HG02981 (cell line): ENCODE measurements at regions not wholly inside any gene's neighbourhood (a gene's known extent, or its start where the extent isn't known, plus 50 kb on each side); places are given as distances from the start of the nearest gene placed in this dataset.

Experiments used
- ATAC-seq: cut with Tn5 transposase; IDR thresholded peaks from one replicate; pipeline ENCODE4 v1.9.1; 2021; ENCODE audit warnings: mild to moderate bottlenecking, moderate library complexity; ENCODE audit not compliant: unreplicated experiment

DNA sequence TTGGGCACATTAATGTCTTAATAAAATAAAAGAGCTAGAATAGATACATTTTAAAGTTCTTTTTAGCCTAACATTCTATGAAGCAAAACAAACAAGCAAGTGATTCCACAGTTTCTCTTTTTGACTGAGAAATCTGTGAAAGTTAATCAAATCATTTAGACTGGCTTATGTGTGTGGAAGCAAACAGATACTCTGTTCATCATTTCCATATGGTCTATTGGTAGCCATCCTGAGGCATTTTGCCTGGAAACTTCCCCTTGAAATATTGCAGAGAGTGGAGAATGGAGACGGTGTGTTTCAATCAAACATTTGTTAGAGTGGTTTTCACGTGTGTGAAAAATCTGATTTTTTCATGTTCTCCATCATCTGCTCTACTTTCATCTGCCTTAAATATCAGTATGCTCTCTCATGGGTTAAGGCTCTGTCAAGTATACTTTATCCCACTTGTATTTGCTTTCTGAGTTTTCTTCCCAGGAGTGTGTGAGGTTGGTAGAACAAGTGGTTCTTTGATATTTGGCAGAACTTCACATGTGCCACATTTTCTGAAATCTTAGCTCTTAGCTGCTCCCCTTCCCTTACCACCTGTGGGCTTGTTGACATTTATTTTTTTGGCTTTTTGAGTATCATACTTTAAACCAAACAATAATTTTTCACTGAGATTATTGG, 139.1 kb upstream of the PTGFR start:
- ATAC-seq, result no peak

DNA sequence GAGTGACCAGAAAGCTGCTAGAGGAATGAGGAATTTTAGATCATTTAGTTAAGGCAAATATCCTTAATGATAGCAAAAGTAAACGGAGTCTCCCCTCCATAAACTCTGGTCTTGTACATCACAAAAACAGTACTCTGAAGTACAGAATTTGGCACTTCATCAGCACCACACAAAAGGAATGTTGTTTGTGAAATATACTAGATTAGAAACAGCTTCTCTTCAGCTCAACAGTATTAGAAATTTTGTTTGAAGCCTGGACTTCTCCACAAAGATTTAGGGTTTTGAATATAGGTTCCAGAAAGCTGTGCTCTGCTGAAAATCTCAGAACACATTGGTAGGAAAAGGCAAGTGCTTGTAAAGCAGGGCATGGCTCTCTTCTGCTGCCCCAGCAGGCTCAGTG, 135.1 kb upstream of the PTGFR start:
- ATAC-seq, result no peak

DNA sequence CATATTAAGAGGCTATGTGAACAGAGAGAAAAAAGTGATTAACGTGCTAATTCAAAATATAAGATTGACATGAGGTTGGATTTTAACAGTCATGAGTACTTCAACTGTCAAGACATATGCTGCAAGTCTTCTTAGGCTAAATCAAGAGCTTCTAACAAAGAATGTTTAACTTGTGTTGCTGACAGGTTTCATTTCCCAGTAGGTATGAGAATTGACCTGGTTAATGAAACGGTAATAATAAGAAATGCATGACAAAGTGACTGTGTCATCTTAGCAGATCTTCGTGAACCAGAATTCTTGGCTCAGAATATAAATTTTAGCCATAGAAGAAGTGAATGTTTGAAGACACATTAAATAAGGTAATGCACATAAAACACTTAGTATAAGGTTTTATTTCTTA, 132.6 kb upstream of the PTGFR start:
- ATAC-seq, result no peak

DNA sequence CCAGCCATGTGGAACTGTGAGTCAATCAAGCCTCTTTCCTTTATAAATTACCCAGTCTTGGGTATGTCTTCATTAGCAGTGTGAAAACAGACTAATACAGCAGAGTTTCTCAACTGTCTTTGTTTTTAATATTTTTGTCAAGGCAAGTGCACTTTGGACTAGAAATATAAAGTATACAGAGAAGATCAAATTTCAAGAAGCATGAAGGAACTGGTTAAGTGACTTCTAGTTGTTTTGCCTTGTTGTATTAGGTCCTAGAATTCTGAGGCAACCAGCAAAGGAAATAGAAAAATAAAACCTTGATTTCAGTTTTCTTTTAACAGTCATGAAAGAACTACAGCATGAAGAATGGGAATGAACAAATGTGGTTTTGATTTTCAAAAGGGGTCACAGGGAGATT, 131.1 kb upstream of the PTGFR start:
- ATAC-seq, result no peak

DNA sequence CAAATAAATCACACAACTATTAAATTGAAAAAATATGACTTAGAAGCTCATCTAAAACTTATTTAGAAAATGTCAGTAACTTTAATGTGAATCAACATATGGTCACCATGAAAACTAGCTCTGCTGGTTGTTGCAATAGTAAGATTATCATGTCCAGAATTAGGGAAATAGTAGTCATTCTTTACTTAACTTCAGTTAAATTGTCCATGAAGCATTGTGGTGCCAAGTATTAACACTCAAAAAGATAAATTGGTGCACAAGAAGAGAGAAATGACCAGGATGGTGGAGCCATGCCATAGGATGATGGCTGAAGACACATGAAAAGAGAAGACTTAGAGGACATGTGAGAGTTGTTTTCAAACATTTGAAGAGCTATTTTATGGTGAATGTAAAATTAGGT, 130.2 kb upstream of the PTGFR start:
- no peak for ATAC-seq

DNA sequence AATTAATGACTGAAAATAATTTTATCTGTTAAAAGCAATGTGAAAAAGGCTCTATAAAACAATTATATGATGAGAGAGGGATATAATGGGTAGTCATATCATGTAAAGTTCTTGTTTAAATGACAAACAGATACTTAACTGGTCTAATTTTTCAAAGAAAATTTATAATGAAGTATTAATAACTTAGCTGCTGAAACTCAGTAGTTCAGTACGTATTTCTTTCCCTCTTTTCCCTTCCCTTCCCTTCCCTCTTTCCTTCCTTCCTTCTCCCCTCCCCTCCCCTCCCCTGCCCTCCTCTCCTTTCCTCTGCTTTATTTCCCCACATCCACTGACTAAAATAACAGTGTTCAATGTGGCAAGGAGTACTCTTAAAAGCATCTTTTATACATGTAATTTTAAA, 123.1 kb upstream of the PTGFR start:
- ATAC-seq, result no peak

DNA sequence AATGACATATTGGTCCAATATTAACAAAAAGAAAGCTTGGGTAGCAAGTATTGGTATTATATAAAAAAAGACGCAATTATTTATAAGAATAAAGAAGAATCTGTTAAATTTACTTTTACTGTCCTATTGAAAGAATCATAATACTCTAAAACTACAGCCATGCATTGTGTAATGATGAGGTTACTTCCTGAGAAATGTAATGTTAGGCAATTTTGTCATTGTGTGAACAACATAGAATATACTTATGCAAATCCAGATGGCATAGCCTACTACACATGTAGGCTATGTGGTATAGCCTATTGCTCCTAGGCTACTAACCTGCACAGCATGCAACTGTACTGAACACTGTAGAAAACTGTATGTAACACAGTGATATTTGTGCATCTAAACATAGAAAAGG, 121.2 kb upstream of the PTGFR start:
- no peak for ATAC-seq

DNA sequence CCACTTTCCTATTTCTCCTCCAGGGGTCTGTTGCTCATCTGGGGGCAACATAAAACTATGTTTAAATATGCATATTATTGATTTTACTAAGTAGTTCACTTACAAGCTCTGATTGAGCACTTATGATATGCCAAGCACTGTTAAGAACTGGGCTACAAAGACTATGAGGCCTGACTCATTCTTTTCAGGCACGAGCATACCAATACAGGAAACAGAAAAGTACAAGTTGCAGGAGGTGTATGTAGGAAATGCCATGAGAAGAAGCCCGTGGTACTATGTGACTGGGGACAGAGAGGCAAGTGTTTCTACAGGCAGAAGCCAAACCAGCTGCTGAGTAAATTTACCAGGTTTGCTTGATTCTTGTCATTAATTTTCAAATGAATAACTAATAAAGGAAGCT, 120.4 kb upstream of the PTGFR start:
- peak; percentile 71 for ATAC-seq

DNA sequence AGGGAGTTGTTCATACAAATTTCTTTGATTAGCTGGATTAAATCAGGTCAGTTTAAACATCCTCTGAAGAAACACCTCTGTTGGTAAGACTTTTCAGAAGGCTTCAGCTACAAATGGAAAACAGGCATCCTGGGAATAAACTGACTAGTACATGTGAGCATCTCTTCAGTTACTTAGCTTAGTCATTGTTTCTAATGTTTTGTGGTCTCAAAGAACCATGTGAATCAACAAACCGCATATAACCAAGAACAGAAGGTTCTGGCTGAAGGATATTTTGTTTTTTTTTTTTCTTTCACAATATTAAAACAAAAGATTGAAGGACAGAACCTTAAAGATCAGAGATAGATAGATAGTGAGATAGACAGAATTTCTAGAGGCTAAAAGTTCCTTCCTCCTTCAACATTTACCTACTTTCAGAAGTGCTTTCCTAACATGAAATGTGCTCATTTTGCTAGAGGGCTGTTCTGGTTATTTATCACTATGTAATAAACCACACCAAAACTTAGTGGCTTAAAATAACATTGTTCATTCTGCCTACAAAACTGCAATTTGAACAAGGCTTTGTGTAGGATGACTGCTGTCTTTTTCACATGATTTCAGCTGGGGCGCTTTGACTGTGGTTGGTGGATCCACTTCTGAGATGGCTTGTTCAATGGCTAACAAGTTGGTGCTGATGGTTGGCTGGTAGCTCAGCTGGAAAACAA, 119.8 kb upstream of the PTGFR start:
- peak; percentile 67 for ATAC-seq

DNA sequence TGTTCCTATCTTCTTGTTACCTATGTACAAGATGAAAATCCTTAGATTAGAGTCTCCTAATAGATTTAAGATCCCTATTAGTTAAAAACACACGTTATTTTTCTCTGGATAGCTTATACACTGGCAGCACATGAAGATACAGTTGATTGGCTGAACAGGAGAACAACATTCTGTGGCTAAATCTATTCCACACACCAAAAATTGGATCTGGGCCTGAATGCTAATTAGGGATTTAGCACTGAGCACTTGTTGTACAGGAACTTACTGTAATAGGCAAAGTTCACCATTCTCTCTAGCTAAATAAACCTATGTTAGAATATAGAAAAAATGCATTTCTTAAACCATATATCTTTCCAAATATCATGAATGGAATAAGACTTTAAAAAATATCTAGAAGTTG, 117.1 kb upstream of the PTGFR start:
- no peak for ATAC-seq

DNA sequence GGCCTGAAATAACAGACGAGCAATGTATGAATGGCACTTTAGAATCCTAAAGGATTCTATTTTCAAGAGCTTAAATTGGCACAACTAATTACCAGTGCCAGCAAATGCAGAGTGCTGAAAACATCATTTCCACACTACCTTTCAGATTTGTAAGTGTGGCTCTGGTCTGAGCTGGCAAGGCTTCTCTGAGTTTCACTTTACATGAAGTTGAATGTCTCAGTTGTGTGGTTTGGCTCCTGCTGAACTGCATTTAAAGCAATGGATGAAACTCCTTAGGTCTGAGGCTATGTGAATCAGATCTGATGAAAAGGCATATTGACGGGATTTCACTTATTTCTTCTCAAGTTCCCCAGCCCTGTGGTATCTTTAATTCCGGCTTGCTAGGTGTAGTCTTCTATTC, 114.8 kb upstream of the PTGFR start:
- no peak for ATAC-seq

DNA sequence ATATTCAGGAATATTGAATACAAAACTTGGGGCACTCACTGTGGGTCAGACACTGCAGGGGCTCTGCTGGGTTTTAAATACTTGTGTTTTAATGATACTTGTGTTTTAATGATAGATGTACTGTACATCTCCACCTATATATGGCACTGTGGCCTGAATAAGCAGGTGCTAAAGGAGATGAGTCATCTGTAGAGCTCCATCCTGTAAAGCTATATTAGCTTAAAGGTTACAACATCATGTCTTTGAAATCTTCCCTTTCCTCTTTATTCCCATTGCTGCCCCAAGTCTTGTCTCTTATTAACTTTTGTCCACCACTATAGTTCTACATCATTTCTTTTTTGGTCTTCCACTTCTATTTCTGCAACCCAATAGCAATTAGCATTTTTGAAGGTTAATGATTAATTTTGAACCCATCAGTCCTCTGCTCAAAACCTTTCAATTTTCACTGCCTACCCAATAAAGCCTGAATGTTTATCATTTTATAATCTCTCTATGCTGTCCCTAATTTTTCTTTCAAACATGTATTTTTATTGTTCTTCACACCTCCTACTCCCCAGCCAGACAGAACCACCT, 113.3 kb upstream of the PTGFR start:
- peak; percentile 95 for ATAC-seq

DNA sequence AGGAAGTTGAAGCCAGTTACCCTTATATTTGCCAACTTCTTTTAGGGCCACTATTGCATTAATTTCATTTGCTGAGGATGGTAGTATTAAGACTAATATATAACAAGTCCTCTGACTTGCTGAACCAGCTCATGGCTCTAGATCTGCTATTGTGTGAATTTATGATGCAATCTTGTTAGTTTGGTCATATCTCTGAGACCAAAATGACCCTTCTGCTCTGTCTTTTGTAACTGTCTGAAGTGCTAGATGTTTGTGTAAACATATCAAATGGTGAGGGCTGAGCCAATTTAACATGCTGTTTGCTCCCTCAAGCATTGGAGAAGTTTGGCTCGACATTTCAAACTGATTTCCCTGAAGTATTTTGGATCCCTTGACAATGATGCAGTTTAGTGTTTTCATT, 106.9 kb upstream of the PTGFR start:
- no peak for ATAC-seq

DNA sequence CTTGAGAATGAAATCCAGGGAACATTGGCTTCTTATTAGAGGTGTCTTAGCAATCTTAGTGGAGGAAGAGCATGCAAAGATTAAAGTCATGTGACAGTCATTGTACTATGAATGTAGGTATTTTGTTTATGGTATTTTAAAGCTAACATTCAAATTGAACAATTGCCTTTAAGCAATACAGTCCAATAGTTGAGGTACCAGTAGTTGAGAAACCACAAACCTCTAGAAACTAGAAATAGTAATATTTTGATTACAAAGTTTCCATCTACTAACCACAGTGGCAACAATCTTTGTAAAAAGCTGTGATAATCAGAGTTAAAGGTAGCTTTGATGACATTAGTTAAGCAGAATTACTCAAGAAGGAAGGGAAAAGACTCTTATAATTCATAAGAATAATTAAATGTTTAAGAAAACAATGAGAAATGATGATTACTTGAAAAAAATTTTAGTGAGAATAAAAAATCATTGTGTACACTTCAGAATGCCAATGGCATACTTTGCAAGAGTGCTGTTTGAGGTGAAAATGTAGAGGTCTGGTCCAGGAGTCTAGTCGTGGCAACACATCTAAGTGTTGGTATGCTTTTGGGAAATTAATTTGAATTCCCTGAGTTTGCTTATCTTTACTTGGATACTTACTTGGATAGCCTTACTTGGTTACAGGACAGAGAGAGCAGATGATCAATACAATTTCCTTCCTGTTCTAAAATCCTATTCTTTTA, 104.9 kb upstream of the PTGFR start:
- ATAC-seq, result peak; percentile 97

DNA sequence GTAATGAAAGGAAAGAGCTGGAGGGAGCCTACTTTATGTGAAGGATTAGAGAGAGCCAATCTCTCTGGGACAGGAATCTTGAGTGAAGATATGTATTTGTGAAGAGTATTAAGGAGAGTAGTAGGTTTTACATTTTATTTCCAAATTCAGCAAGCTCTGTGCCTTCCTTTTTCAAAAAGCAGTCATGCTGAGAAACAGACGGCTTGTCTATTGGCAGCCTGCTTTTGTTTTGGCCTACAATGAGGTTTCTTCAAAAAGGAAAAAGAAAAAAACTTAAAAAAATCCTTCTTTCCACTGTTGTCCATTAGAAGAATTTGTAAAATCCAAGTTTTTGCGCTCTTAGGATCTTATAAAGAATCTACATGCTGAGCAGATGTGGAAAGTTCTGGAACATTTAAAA, 103.6 kb upstream of the PTGFR start:
- no peak for ATAC-seq

DNA sequence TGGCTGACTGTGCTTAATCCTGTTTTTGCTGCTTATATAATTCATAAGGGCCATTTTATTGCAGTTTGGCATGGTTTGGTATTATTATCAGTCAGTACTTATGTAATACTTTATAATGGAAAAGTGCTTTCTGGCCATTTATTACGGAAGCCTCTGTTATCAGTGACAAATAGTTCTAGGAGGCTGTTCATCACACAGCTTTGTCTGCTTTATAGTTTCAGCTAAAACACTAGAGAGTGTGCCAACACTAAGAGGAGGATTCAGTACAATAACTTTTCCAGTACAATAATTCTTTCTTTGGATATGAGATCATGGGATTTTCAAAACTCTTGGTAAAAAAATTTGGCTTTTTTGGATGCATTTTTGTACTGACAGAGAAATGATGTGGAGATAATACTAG, 102.9 kb upstream of the PTGFR start:
- no peak for ATAC-seq

DNA sequence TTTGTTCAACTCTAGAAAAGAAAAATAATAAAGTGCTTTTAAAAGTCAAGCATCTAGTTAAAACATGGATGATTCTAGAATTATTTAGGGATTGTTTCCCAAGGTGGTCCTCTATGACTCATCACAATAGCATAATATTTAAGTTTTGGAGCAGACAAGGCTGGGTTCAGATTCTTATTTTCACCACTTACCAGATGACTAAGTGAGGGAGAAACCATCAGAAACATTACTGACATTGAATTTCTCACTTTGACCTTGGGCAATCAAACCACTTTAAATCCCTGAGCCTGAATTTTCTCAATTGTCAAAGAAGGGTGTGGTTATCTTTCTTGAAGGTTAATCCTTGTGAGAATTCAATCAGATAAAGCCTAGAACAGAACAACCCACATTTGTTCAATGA, 102.5 kb upstream of the PTGFR start:
- no peak for ATAC-seq

DNA sequence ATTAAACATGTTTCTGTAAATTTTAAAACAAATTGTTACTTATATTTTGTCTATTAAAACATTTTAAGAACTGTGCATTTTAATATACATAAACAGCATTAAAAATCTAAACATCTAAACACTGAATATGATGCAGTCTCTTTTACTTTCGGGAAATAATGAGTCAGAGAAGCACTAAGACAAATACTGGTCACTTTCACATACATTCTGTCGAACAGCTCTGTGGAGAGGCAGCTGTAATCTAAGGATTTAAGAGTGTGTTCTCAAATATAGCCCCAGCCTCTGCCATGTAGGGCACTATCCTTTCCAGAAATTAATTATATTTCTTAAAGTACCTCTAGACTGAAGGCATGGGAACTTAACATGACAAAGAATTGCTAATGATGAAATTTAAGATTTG, 89.6 kb upstream of the PTGFR start:
- no peak for ATAC-seq

DNA sequence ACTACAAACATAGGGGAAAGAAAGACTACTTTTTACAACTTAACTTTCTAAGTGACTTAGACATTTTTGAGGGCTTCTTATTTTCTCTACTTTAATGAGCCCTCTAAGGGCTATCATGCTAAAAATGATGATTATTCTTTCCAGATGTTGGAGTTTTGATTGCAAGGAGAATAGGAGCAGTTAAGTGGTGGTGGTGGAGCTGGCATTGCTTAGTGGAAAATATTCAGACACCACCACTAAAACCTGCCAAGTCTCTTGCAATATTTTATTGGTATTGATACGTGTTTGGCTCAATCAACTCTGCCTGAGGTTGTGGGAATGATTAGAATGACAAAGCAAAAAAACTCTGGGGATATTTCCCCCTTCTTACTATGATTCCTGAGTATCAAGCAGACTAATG, 82.6 kb upstream of the PTGFR start:
- no peak for ATAC-seq

DNA sequence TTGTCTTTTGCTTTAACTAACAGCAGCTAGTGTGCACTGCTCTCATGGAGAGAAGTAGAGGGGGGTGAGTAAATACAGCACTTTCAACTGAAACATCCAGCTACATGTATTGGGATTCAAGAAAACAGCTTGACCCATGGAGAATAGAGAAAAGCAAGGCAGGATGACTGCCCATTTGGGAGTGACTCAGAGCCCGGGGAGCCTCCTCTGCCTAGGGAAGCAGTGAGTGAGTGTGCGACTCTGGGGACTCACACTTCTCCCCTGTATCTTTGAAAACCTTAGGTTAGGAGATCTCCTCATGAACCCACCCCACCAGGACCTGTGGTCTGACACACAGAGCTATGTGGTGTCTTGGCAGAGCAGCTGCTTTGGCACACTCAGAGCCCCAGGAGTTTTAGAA, 82.0 kb upstream of the PTGFR start:
- no peak for ATAC-seq

DNA sequence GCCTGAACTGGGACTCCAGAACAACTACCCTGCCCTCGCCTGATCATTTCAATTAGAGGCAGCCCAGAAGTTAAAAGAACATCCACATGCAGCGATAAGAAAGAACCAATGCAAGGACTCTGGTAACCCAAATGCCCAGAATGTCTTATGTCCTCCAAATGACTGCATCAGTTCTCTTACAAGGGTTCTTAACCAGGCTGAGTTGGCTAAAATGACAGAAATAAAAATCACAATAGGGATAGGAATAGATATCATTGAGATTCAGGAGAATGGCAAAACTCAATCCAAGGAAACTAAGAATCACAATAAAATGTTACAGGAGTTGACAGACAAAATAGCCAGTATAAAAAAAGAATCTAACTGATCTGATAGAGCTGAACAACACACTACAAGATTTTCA, 80.1 kb upstream of the PTGFR start:
- ATAC-seq, result no peak

DNA sequence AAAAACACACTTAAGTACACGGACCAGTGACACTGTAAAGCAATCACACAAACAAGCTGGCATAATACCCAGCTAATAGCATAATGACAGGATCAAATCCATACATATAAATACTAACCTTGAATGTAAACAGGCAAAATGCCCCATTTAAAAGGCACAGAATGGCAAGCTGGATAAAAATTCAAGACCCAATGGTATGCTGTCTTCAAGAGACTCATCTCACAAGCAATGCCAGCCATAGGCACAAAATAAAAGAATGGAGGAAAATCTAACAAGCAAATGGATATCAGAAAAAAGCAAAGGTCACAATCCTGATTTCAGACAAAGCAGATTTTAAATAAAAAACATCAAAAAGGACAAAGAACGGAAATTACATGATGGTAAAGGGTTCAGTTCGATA, 79.1 kb upstream of the PTGFR start:
- ATAC-seq, result no peak
